Memory B cell (primary cell): ENCODE measurements at regions not wholly inside any gene's neighbourhood (a gene's known extent, or its start where the extent isn't known, plus 50 kb on each side); places are given as distances from the start of the nearest gene placed in this dataset.

Source experiments
- ATAC-seq: fragments of 150-1000 bp; cut with Tn5 transposase; 2 replicates; pipeline ENCODE4 v1.10.0; 2021; ENCODE audit warnings: low read depth, mild to moderate bottlenecking, moderate library complexity
- DNase-seq, 2 donors: peaks; one replicate each; pipeline ENCODE4 v3.0.0; 2022; ENCODE audit warnings: low spot score in 2 of 2
- H3K27ac Mint-ChIP-seq: one replicate; pipeline ENCODE4 v1.8.0; 2022; ENCODE audit warnings: mild to moderate bottlenecking, moderate library complexity, mixed read lengths
- H3K27me3 Mint-ChIP-seq: one replicate; pipeline ENCODE4 v1.8.0; 2022; ENCODE audit warnings: mixed read lengths
- H3K36me3 Mint-ChIP-seq: one replicate; pipeline ENCODE4 v1.8.0; 2022; ENCODE audit warnings: mild to moderate bottlenecking, mixed read lengths
- H3K4me1 Mint-ChIP-seq: one replicate; pipeline ENCODE4 v1.8.0; 2022; ENCODE audit warnings: mixed read lengths
- H3K4me3 Mint-ChIP-seq: one replicate; pipeline ENCODE4 v1.8.0; 2022; ENCODE audit warnings: mild to moderate bottlenecking, moderate library complexity, mixed read lengths
- H3K9me3 Mint-ChIP-seq: one replicate; pipeline ENCODE4 v1.8.0; 2022; ENCODE audit warnings: mixed read lengths

DNA sequence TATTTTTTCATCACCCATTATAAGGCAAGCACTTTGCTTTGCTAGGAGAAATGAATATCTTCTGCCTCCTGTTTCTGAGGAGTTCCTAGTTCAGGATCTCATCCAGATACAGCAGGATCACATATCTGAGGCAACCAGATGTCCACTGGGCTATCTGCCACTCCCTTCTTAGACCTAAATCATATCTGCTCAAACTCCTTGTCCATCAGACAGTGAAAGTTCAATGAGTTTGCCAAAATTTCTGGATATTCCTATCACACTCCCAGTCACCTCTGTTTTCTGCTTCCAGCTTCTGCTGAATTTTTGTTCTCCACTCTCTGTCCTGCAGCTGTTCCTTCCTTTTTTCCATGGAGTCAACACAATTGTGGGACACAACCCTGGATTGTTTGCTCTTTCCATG lies 54.2 kb upstream of the BASP1 start:
- no peak overlapping the region for H3K27ac Mint-ChIP-seq
- DNase-seq (no peak), ATAC-seq (no peak)
- H3K4me1 Mint-ChIP-seq, result peaks cover 2% of the 10 kb centered on the region
- peaks cover 3% of the 10 kb centered on the region for H3K9me3 Mint-ChIP-seq
- no peak overlapping the region for H3K4me3 Mint-ChIP-seq
- peaks cover 8% of the 10 kb centered on the region for H3K27me3 Mint-ChIP-seq
- H3K36me3 Mint-ChIP-seq, result peaks cover 4% of the 10 kb centered on the region

DNA sequence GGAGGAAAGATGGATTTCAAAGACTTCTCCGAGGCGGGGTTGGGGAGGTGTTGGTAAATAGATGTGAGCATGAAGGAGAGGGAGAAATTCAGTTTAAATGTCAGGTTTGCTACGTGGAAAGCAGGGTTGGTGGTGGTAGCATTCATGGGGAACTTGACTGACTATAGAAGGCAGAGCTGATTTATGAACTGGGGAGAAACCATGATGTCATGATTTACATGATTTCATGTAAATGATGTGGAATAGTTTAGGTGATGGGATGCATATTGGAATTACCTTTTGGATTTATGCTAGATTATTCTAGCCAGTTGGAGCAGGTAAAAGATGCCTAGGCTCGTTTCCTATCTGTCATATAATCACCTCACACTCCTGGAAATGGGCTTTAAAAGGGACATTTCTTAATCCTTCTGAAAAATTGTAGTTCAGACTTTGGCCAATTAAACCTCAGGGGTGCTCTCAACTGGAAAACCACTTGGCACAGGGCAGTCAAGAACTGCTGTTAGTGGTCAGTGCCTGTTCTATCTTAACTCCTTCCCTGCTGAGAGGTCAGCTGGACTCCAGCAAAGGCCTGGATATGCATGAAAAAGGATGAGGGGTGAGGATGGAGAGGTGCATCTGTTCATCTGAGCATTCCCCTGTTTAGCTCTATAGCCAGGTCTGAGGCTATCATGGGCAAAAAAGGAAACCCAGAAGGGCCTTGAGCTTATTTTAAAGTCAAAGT lies 50.1 kb upstream of the BASP1 start:
- peaks cover 4% of the 10 kb centered on the region for H3K36me3 Mint-ChIP-seq
- ATAC-seq (no peak), DNase-seq (no peak)
- no peak overlapping the region for H3K27ac Mint-ChIP-seq
- H3K4me1 Mint-ChIP-seq, result peaks cover 2% of the 10 kb centered on the region
- H3K9me3 Mint-ChIP-seq, result peaks cover 3% of the 10 kb centered on the region
- H3K4me3 Mint-ChIP-seq, result no peak overlapping the region
- peaks cover 8% of the 10 kb centered on the region for H3K27me3 Mint-ChIP-seq
